ENCODE measurements at regions not wholly inside any gene's neighbourhood (a gene's known extent, or its start where the extent isn't known, plus 50 kb on each side); places are given as distances from the start of the nearest gene placed in this dataset.

DNA sequence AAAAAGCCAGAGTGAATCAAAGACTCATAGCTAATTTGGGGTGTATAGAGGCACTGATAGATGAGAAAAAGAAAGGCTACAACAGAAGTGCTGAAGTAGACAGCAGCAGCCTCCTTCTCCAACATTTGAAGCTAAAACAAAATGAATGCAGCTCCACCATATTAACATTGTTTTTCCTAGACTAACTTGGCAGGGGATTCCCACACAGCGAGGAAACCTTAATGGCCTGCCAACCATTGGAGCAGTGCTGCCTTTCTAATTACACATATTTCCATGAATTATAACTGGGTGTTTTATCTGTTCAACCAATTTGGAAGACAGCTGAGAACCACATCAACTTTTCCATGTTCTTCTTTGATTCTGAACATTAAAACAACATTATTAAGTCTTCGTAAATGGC lies 478.6 kb downstream of the LIG4 start:
- Mint-ChIP-seq H3K36me3 (ENCODE audit: low read depth) (no peaks in the 10 kb centered on the region), H3K9me3 (peaks cover 3% of the 10 kb centered on the region), H3K4me1 (ENCODE audit: low read depth) (no peaks in the 10 kb centered on the region), H3K4me3 (no peak overlapping the region), H3K27ac (no peak overlapping the region), H3K27me3 (no peaks in the 10 kb centered on the region)
- ATAC-seq (ENCODE audit: poor library complexity) (no peak), DNase-seq (no peak)
- Histone ChIP-seq H3K9me3 (ENCODE audit: control insufficient read depth in 1 of 2, insufficient read depth in 1 of 2, low read length in 2 of 2) (peaks cover 4 to 5% of the 10 kb centered on the region in 2 experiments), H3K4me1 (ENCODE audit: insufficient read depth, low read length) (no peaks in the 10 kb centered on the region), H3K27me3 (ENCODE audit: control insufficient read depth in 1 of 2, insufficient read depth in 2 of 2, low read length in 2 of 2) (no peaks in the 10 kb centered on the region), H3K4me3 (ENCODE audit: low read length) (no peak overlapping the region), H3K27ac (ENCODE audit: low read depth in 1 of 2, low read length in 2 of 2) (no peak overlapping the region), H3K36me3 (ENCODE audit: insufficient read depth, low read length) (no peaks in the 10 kb centered on the region)
- TF ChIP-seq, protein P1, sequence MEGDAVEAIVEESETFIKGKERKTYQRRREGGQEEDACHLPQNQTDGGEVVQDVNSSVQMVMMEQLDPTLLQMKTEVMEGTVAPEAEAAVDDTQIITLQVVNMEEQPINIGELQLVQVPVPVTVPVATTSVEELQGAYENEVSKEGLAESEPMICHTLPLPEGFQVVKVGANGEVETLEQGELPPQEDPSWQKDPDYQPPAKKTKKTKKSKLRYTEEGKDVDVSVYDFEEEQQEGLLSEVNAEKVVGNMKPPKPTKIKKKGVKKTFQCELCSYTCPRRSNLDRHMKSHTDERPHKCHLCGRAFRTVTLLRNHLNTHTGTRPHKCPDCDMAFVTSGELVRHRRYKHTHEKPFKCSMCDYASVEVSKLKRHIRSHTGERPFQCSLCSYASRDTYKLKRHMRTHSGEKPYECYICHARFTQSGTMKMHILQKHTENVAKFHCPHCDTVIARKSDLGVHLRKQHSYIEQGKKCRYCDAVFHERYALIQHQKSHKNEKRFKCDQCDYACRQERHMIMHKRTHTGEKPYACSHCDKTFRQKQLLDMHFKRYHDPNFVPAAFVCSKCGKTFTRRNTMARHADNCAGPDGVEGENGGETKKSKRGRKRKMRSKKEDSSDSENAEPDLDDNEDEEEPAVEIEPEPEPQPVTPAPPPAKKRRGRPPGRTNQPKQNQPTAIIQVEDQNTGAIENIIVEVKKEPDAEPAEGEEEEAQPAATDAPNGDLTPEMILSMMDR (IDR thresholded peaks at IDR 0.05): no peak
- POLR2A ChIA-PET: no interaction called here
- CTCF ChIA-PET: no interaction called here
- intact Hi-C loops (cut with DNase I, micrococcal nuclease): no loop called here

DNA sequence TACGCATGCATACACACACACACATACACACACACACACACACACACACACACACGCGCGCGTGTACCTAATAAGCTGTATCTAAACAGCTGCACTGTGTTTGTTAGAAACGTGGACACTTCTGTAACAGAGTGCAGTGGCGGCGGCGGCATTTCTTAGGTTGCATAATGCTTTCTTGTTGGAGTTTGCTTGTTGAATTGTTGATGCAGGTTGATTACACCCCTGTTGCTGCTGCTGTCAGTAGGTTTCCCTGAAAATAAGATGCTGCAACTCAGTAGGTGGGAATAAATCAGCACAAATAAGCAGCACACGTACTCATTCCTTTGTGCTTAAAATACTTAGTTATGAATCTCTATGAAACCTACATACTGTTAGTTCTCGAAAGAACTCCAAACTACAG lies 479.2 kb downstream of the LIG4 start:
- H3K27ac ChIP-seq (ENCODE audit: low read depth in 1 of 2, low read length in 2 of 2): no peak overlapping the region
- ChIA-PET CTCF (no interaction called here), POLR2A (no interaction called here)
- no peaks in the 10 kb centered on the region for H3K4me1 ChIP-seq (ENCODE audit: insufficient read depth, low read length)
- Mint-ChIP-seq H3K27me3 (no peaks in the 10 kb centered on the region), H3K36me3 (ENCODE audit: low read depth) (no peaks in the 10 kb centered on the region), H3K4me1 (ENCODE audit: low read depth) (no peaks in the 10 kb centered on the region), H3K27ac (no peak overlapping the region), H3K9me3 (peaks cover 3% of the 10 kb centered on the region), H3K4me3 (no peak overlapping the region)
- ATAC-seq (ENCODE audit: poor library complexity) (no peak), DNase-seq (no peak)
- peaks cover 4 to 5% of the 10 kb centered on the region in 2 experiments for H3K9me3 ChIP-seq (ENCODE audit: control insufficient read depth in 1 of 2, insufficient read depth in 1 of 2, low read length in 2 of 2)
- H3K4me3 ChIP-seq (ENCODE audit: low read length): no peak overlapping the region
- intact Hi-C loops (cut with DNase I, micrococcal nuclease): no loop called here
- no peaks in the 10 kb centered on the region for H3K36me3 ChIP-seq (ENCODE audit: insufficient read depth, low read length)
- H3K27me3 ChIP-seq (ENCODE audit: control insufficient read depth in 1 of 2, insufficient read depth in 2 of 2, low read length in 2 of 2): no peaks in the 10 kb centered on the region
- TF ChIP-seq, protein P1 (IDR thresholded peaks at IDR 0.05): no peak

DNA sequence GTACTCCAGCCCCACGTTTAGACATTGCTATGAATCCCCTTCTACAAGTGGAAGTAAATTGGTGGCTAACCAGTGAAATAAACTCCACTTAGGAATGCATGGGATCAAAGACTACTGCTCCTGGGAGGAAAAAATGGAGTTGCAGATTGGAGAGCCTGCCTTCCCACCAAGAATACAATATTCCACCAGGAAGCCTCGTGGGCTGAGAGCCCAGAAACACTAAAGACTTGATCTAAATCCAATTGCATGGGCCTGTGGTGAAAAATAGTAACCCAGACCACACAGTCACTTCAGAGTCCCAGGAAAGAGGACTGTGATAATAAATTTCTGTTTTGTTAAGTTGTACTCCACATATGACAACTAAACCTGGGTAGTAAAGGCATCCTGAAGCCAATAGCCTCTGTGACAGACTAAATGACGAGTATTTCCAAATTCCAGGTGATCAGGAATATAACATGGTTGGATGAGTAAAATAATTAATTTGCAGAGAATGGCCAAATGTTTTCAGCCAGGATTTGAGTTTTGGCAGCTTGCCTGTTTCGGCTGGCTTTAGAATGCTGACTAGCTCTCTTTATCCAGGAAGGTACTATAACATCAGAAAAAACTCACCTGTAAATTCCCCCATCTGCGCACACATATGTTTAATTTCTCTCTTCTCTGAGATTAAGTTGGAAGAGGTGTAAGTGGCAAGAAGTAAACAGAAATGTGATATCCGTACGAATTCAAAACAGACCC lies 480.3 kb downstream of the LIG4 start:
- no peak overlapping the region for H3K4me3 ChIP-seq (ENCODE audit: low read length)
- intact Hi-C loops (cut with DNase I, micrococcal nuclease): no loop called here
- H3K27me3 ChIP-seq (ENCODE audit: control insufficient read depth in 1 of 2, insufficient read depth in 2 of 2, low read length in 2 of 2): no peaks in the 10 kb centered on the region
- no peak for DNase-seq
- Mint-ChIP-seq H3K4me3 (no peak overlapping the region), H3K27ac (no peak overlapping the region), H3K36me3 (ENCODE audit: low read depth) (no peaks in the 10 kb centered on the region), H3K27me3 (no peaks in the 10 kb centered on the region), H3K4me1 (ENCODE audit: low read depth) (no peaks in the 10 kb centered on the region), H3K9me3 (peaks cover 3% of the 10 kb centered on the region)
- H3K36me3 ChIP-seq (ENCODE audit: insufficient read depth, low read length): no peaks in the 10 kb centered on the region
- no peaks in the 10 kb centered on the region for H3K4me1 ChIP-seq (ENCODE audit: insufficient read depth, low read length)
- H3K27ac ChIP-seq (ENCODE audit: low read depth in 1 of 2, low read length in 2 of 2): no peak overlapping the region
- TF ChIP-seq, protein P1 (IDR thresholded peaks at IDR 0.05): no peak
- no peak for ATAC-seq (ENCODE audit: poor library complexity)
- CTCF ChIA-PET: no interaction called here
- POLR2A ChIA-PET: no interaction called here
- H3K9me3 ChIP-seq (ENCODE audit: control insufficient read depth in 1 of 2, insufficient read depth in 1 of 2, low read length in 2 of 2): peaks cover 4 to 5% of the 10 kb centered on the region in 2 experiments

Data from CD4-positive, alpha-beta T cell (primary cell).